ENCODE measurements at regions not wholly inside any gene's neighbourhood (a gene's known extent, or its start where the extent isn't known, plus 50 kb on each side); places are given as distances from the start of the nearest gene placed in this dataset.
"Not testable (repeated sequence)": the region's sequence is repeated elsewhere in the genome, so short reads cannot be mapped to it uniquely, and the experiment has no call there.

- Histone ChIP-seq H3K27ac (ENCODE audit: low read length) (no peak overlapping the region), H3K4me3 (ENCODE audit: low read length) (no peak overlapping the region), H3K36me3 (ENCODE audit: insufficient read depth, low read length) (no peaks in the 10 kb centered on the region), H3K4me1 (ENCODE audit: low read length) (no peaks in the 10 kb centered on the region), H3K4me2 (ENCODE audit: low read depth, low read length, poor library complexity, severe bottlenecking) (no peak overlapping the region), H2AFZ (ENCODE audit: low read length) (no peak overlapping the region), H3K27me3 (ENCODE audit: low read length) (no peaks in the 10 kb centered on the region), H3K9ac (ENCODE audit: low read length) (no peak overlapping the region), H4K20me1 (ENCODE audit: insufficient read depth, low read depth, low read length) (no peaks in the 10 kb centered on the region), H3K79me2 (ENCODE audit: low read length) (no peaks in the 10 kb centered on the region), H3K9me2 (replicated peaks; ENCODE audit: insufficient read depth, low read length) (no peaks in the 10 kb centered on the region), H3K9me3 (ENCODE audit: low read length) (peaks cover 1% of the 10 kb centered on the region)
- DNase-seq, result no peak
Observed at GRCh38 chr1:195656780-195657179, 951.5 kb downstream of the KCNT2 start.

GRCh38 chr1:195648875-195649274, 959.4 kb downstream of the KCNT2 start:
- H4K20me1 ChIP-seq (ENCODE audit: insufficient read depth, low read depth, low read length); H3K79me2 ChIP-seq (ENCODE audit: low read length); H3K36me3 ChIP-seq (ENCODE audit: insufficient read depth, low read length); H3K9ac ChIP-seq (ENCODE audit: low read length); H2AFZ ChIP-seq (ENCODE audit: low read length); H3K4me2 ChIP-seq (ENCODE audit: low read depth, low read length, poor library complexity, severe bottlenecking); H3K27ac ChIP-seq (ENCODE audit: low read length); H3K4me3 ChIP-seq (ENCODE audit: low read length); H3K9me2 ChIP-seq (replicated peaks; ENCODE audit: insufficient read depth, low read length); H3K4me1 ChIP-seq (ENCODE audit: low read length); DNase-seq; H3K27me3 ChIP-seq (ENCODE audit: low read length): not testable (repeated sequence)
- peaks cover 11% of the 10 kb centered on the region for H3K9me3 ChIP-seq (ENCODE audit: low read length)

GRCh38 chr1:195637539-195637938, 970.7 kb downstream of the KCNT2 start:
- no peak overlapping the region for H3K4me2 ChIP-seq (ENCODE audit: low read depth, low read length, poor library complexity, severe bottlenecking)
- no peaks in the 10 kb centered on the region for H3K36me3 ChIP-seq (ENCODE audit: insufficient read depth, low read length)
- H3K79me2 ChIP-seq (ENCODE audit: low read length), result no peaks in the 10 kb centered on the region
- no peaks in the 10 kb centered on the region for H3K4me1 ChIP-seq (ENCODE audit: low read length)
- no peak overlapping the region for H3K27ac ChIP-seq (ENCODE audit: low read length)
- H4K20me1 ChIP-seq (ENCODE audit: insufficient read depth, low read depth, low read length), result no peaks in the 10 kb centered on the region
- no peaks in the 10 kb centered on the region for H3K9me2 ChIP-seq (replicated peaks; ENCODE audit: insufficient read depth, low read length)
- DNase-seq, result no peak
- no peak overlapping the region for H3K9ac ChIP-seq (ENCODE audit: low read length)
- H3K4me3 ChIP-seq (ENCODE audit: low read length), result no peak overlapping the region
- H2AFZ ChIP-seq (ENCODE audit: low read length), result no peak overlapping the region
- no peaks in the 10 kb centered on the region for H3K27me3 ChIP-seq (ENCODE audit: low read length)
- H3K9me3 ChIP-seq (ENCODE audit: low read length), result peaks cover 11% of the 10 kb centered on the region; the same call in 1 of the 2 replicates

DNA sequence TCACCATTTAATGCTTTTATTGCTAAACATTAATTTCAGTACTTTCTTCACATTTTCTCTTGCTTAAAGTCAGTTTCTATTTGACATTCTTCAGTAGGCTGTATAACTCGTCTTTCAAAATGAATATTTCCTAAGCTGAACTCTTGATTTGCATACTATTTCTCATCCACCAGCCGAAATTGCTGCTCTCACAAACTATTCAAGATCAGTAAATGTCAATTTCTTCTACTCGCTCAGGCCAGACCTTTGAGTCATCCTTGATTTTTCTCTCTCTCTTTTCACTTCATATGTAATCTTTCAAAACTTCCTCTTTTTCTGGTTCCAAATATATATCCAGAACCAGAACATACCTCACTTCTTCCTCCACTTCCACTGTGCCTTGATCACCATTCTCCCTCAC, 990.0 kb downstream of the KCNT2 start:
- Histone ChIP-seq H3K9ac (ENCODE audit: low read length) (no peak overlapping the region), H3K27me3 (ENCODE audit: low read length) (no peaks in the 10 kb centered on the region), H4K20me1 (ENCODE audit: insufficient read depth, low read depth, low read length) (no peaks in the 10 kb centered on the region), H2AFZ (ENCODE audit: low read length) (no peak overlapping the region), H3K9me2 (replicated peaks; ENCODE audit: insufficient read depth, low read length) (no peaks in the 10 kb centered on the region), H3K9me3 (ENCODE audit: low read length) (peaks cover 5% of the 10 kb centered on the region; the same call in 1 of the 2 replicates), H3K4me3 (ENCODE audit: low read length) (no peak overlapping the region), H3K79me2 (ENCODE audit: low read length) (no peaks in the 10 kb centered on the region), H3K4me1 (ENCODE audit: low read length) (no peaks in the 10 kb centered on the region), H3K27ac (ENCODE audit: low read length) (no peak overlapping the region), H3K4me2 (ENCODE audit: low read depth, low read length, poor library complexity, severe bottlenecking) (no peak overlapping the region), H3K36me3 (ENCODE audit: insufficient read depth, low read length) (no peaks in the 10 kb centered on the region)
- DNase-seq, result no peak

GRCh38 chr1:195617106-195617505, 991.1 kb downstream of the KCNT2 start:
- Histone ChIP-seq H2AFZ (ENCODE audit: low read length) (no peak overlapping the region), H3K4me1 (ENCODE audit: low read length) (no peaks in the 10 kb centered on the region), H3K27ac (ENCODE audit: low read length) (no peak overlapping the region), H3K9ac (ENCODE audit: low read length) (no peak overlapping the region), H3K9me3 (ENCODE audit: low read length) (peaks cover 5% of the 10 kb centered on the region; the same call in 1 of the 2 replicates), H3K4me3 (ENCODE audit: low read length) (no peak overlapping the region), H3K9me2 (replicated peaks; ENCODE audit: insufficient read depth, low read length) (no peaks in the 10 kb centered on the region), H3K27me3 (ENCODE audit: low read length) (no peaks in the 10 kb centered on the region), H3K79me2 (ENCODE audit: low read length) (no peaks in the 10 kb centered on the region), H4K20me1 (ENCODE audit: insufficient read depth, low read depth, low read length) (no peaks in the 10 kb centered on the region), H3K36me3 (ENCODE audit: insufficient read depth, low read length) (no peaks in the 10 kb centered on the region), H3K4me2 (ENCODE audit: low read depth, low read length, poor library complexity, severe bottlenecking) (no peak overlapping the region)
- no peak for DNase-seq

- H3K9me2 ChIP-seq (replicated peaks; ENCODE audit: insufficient read depth, low read length), result no peaks in the 10 kb centered on the region
- H2AFZ ChIP-seq (ENCODE audit: low read length), result no peak overlapping the region
- H3K9me3 ChIP-seq (ENCODE audit: low read length), result peaks cover 29% of the 10 kb centered on the region; the same call in 1 of the 2 replicates
- H3K4me2 ChIP-seq (ENCODE audit: low read depth, low read length, poor library complexity, severe bottlenecking), result no peak overlapping the region
- H3K79me2 ChIP-seq (ENCODE audit: low read length), result no peaks in the 10 kb centered on the region
- no peaks in the 10 kb centered on the region for H3K4me1 ChIP-seq (ENCODE audit: low read length)
- no peak overlapping the region for H3K27ac ChIP-seq (ENCODE audit: low read length)
- H3K9ac ChIP-seq (ENCODE audit: low read length), result no peak overlapping the region
- DNase-seq, result no peak
- no peaks in the 10 kb centered on the region for H3K27me3 ChIP-seq (ENCODE audit: low read length)
- H3K36me3 ChIP-seq (ENCODE audit: insufficient read depth, low read length), result no peaks in the 10 kb centered on the region
- H3K4me3 ChIP-seq (ENCODE audit: low read length), result no peak overlapping the region
- no peaks in the 10 kb centered on the region for H4K20me1 ChIP-seq (ENCODE audit: insufficient read depth, low read depth, low read length)
Observed at GRCh38 chr1:195608883-195609282, 999.4 kb downstream of the KCNT2 start.

DNA sequence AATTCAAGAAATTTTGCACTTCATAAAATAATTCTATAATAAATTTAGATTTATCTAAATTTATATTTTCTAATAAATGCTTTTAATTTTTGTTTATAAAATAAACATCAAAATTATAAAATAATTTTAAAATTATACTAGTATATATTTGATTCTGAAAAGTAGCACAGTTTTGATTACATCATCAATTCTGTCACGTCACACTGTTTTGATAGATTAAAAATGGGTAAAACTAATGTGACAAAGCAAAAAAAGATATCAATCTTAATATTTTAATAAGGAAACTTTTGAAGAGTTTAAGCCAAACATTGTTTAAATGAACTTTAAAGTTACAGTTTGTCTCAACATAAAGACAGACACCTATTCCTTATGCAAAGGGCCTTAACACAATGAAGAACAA, 1001.8 kb downstream of the KCNT2 start:
- Histone ChIP-seq H3K9me2 (replicated peaks; ENCODE audit: insufficient read depth, low read length) (no peaks in the 10 kb centered on the region), H3K4me1 (ENCODE audit: low read length) (no peaks in the 10 kb centered on the region), H3K4me2 (ENCODE audit: low read depth, low read length, poor library complexity, severe bottlenecking) (no peak overlapping the region), H3K79me2 (ENCODE audit: low read length) (no peaks in the 10 kb centered on the region), H3K4me3 (ENCODE audit: low read length) (no peak overlapping the region), H3K27me3 (ENCODE audit: low read length) (no peaks in the 10 kb centered on the region), H3K27ac (ENCODE audit: low read length) (no peak overlapping the region), H3K9me3 (ENCODE audit: low read length) (peaks cover 38% of the 10 kb centered on the region; the same call in 1 of the 2 replicates), H2AFZ (ENCODE audit: low read length) (no peak overlapping the region), H3K36me3 (ENCODE audit: insufficient read depth, low read length) (no peaks in the 10 kb centered on the region), H3K9ac (ENCODE audit: low read length) (no peak overlapping the region), H4K20me1 (ENCODE audit: insufficient read depth, low read depth, low read length) (no peaks in the 10 kb centered on the region)
- no peak for DNase-seq

- no peaks in the 10 kb centered on the region for H3K4me1 ChIP-seq (ENCODE audit: low read length)
- H3K9me3 ChIP-seq (ENCODE audit: low read length), result peaks cover 38% of the 10 kb centered on the region
- no peak overlapping the region for H2AFZ ChIP-seq (ENCODE audit: low read length)
- H3K27ac ChIP-seq (ENCODE audit: low read length), result no peak overlapping the region
- H3K4me2 ChIP-seq (ENCODE audit: low read depth, low read length, poor library complexity, severe bottlenecking), result no peak overlapping the region
- no peak for DNase-seq
- H3K36me3 ChIP-seq (ENCODE audit: insufficient read depth, low read length), result no peaks in the 10 kb centered on the region
- H3K4me3 ChIP-seq (ENCODE audit: low read length), result no peak overlapping the region
- no peaks in the 10 kb centered on the region for H3K9me2 ChIP-seq (replicated peaks; ENCODE audit: insufficient read depth, low read length)
- H3K79me2 ChIP-seq (ENCODE audit: low read length), result no peaks in the 10 kb centered on the region
- H3K27me3 ChIP-seq (ENCODE audit: low read length), result no peaks in the 10 kb centered on the region
- no peak overlapping the region for H3K9ac ChIP-seq (ENCODE audit: low read length)
- H4K20me1 ChIP-seq (ENCODE audit: insufficient read depth, low read depth, low read length), result no peaks in the 10 kb centered on the region
Observed at GRCh38 chr1:195604287-195604686, 1004.0 kb downstream of the KCNT2 start.

DNA sequence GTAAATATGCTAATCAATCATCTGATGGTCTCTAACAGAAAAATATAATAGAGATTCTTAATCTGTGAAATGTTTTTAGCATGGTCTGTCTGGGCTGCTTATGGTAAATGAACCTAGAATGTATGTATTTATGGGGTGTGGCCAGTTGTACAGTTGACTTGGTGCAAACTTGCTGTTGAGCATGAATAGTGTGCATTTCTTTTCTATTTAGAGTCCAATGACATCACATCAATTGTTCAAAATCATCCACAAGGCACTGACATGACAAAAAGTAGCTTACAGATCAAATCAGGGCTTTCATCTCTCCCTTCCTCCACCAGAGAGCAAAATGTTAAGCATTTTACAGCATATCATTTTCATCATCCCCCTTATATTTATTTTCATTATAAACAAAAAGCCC, 1010.3 kb downstream of the KCNT2 start:
- H4K20me1 ChIP-seq (ENCODE audit: insufficient read depth, low read depth, low read length), result no peaks in the 10 kb centered on the region
- no peaks in the 10 kb centered on the region for H3K4me1 ChIP-seq (ENCODE audit: low read length)
- H3K4me2 ChIP-seq (ENCODE audit: low read depth, low read length, poor library complexity, severe bottlenecking), result no peak overlapping the region
- no peaks in the 10 kb centered on the region for H3K27me3 ChIP-seq (ENCODE audit: low read length)
- H3K9me3 ChIP-seq (ENCODE audit: low read length), result peaks cover 10% of the 10 kb centered on the region
- no peaks in the 10 kb centered on the region for H3K36me3 ChIP-seq (ENCODE audit: insufficient read depth, low read length)
- no peak overlapping the region for H3K9ac ChIP-seq (ENCODE audit: low read length)
- no peak overlapping the region for H2AFZ ChIP-seq (ENCODE audit: low read length)
- no peaks in the 10 kb centered on the region for H3K79me2 ChIP-seq (ENCODE audit: low read length)
- DNase-seq, result no peak
- no peak overlapping the region for H3K4me3 ChIP-seq (ENCODE audit: low read length)
- H3K9me2 ChIP-seq (replicated peaks; ENCODE audit: insufficient read depth, low read length), result no peaks in the 10 kb centered on the region
- no peak overlapping the region for H3K27ac ChIP-seq (ENCODE audit: low read length)

Data from Karpas-422 (cell line).